ENCODE measurements at regions not wholly inside any gene's neighbourhood (a gene's known extent, or its start where the extent isn't known, plus 50 kb on each side); places are given as distances from the start of the nearest gene placed in this dataset.

- DNase-seq: no peak
- no peaks in the 10 kb centered on the region for H3K36me3 ChIP-seq
- no peak for TF ChIP-seq CTCF (IDR thresholded peaks at IDR 0.05; ENCODE audit: low read depth, low read length)
- H3K9me3 ChIP-seq (ENCODE audit: severe bottlenecking): no peaks in the 10 kb centered on the region
- no peak overlapping the region for H3K4me3 ChIP-seq (ENCODE audit: low read depth, low read length)
- no peak overlapping the region for H3K27ac ChIP-seq
- peaks cover 17% of the 10 kb centered on the region for H3K27me3 ChIP-seq (ENCODE audit: insufficient read depth, low read depth, severe bottlenecking)
Measured at GRCh38 chr14:21965042-21965441, 291.4 kb upstream of the OR4E1 start.

GRCh38 chr14:21964180-21964579 lies 290.6 kb upstream of the OR4E1 start:
- Histone ChIP-seq H3K4me3 (ENCODE audit: low read depth, low read length) (no peak overlapping the region), H3K9me3 (ENCODE audit: severe bottlenecking) (no peaks in the 10 kb centered on the region), H3K27me3 (ENCODE audit: insufficient read depth, low read depth, severe bottlenecking) (peaks cover 15% of the 10 kb centered on the region), H3K36me3 (no peaks in the 10 kb centered on the region), H3K27ac (no peak overlapping the region)
- no peak for TF ChIP-seq CTCF (IDR thresholded peaks at IDR 0.05; ENCODE audit: low read depth, low read length)
- DNase-seq: no peak

- no peak for TF ChIP-seq CTCF (IDR thresholded peaks at IDR 0.05; ENCODE audit: low read depth, low read length)
- no peaks in the 10 kb centered on the region for H3K36me3 ChIP-seq
- H3K27me3 ChIP-seq (ENCODE audit: insufficient read depth, low read depth, severe bottlenecking): peaks cover 12% of the 10 kb centered on the region
- H3K9me3 ChIP-seq (ENCODE audit: severe bottlenecking): no peaks in the 10 kb centered on the region
- DNase-seq: no peak
- no peak overlapping the region for H3K27ac ChIP-seq
- H3K4me3 ChIP-seq (ENCODE audit: low read depth, low read length): no peak overlapping the region
Measured at GRCh38 chr14:21960636-21961035, 287.0 kb upstream of the OR4E1 start.

GRCh38 chr14:21941885-21942284 lies 268.3 kb upstream of the OR4E1 start:
- no peak for DNase-seq
- no peak overlapping the region for H3K4me3 ChIP-seq (ENCODE audit: low read depth, low read length)
- H3K36me3 ChIP-seq: no peaks in the 10 kb centered on the region
- TF ChIP-seq CTCF (IDR thresholded peaks at IDR 0.05; ENCODE audit: low read depth, low read length): no peak
- H3K27me3 ChIP-seq (ENCODE audit: insufficient read depth, low read depth, severe bottlenecking): peaks cover 43% of the 10 kb centered on the region
- H3K27ac ChIP-seq: no peak overlapping the region
- H3K9me3 ChIP-seq (ENCODE audit: severe bottlenecking): no peaks in the 10 kb centered on the region

- peak; percentile 10 for DNase-seq
- H3K4me3 ChIP-seq (ENCODE audit: low read depth, low read length): no peak overlapping the region
- H3K27me3 ChIP-seq (ENCODE audit: insufficient read depth, low read depth, severe bottlenecking): peaks cover 37% of the 10 kb centered on the region
- TF ChIP-seq CTCF (IDR thresholded peaks at IDR 0.05; ENCODE audit: low read depth, low read length): peak; percentile 54
- H3K27ac ChIP-seq: no peak overlapping the region
- H3K9me3 ChIP-seq (ENCODE audit: severe bottlenecking): no peaks in the 10 kb centered on the region
- H3K36me3 ChIP-seq: no peaks in the 10 kb centered on the region
Measured at GRCh38 chr14:21940887-21941856, 267.6 kb upstream of the OR4E1 start.
